ENCODE measurements at regions not wholly inside any gene's neighbourhood (a gene's known extent, or its start where the extent isn't known, plus 50 kb on each side); places are given as distances from the start of the nearest gene placed in this dataset.

GRCh38 chr2:379778-380177 lies 91.9 kb upstream of the ALKAL2 start (continued):
- no peak for TF ChIP-seq TAF1 (IDR thresholded peaks at IDR 0.05; ENCODE audit: borderline replicate concordance, low read depth, low read length)
- TF ChIP-seq IRF3 (IDR thresholded peaks at IDR 0.05; ENCODE audit: low read depth, low read length): no peak
- TF ChIP-seq RXRA (IDR thresholded peaks at IDR 0.05; ENCODE audit: borderline replicate concordance, low read depth): no peak

- ChIA-PET POLR2A (no interaction called here), CTCF (no interaction called here)
- H3K9ac ChIP-seq: no peak overlapping the region
- no peaks in the 10 kb centered on the region for H3F3A ChIP-seq (replicated peaks; ENCODE audit: insufficient read depth)
- TF ChIP-seq FOXJ3 (CRISPR knock-in tag; IDR thresholded peaks at IDR 0.05): no peak
- TF ChIP-seq JUND (IDR thresholded peaks at IDR 0.05): no peak
- no peak for TF ChIP-seq SMC3 (IDR thresholded peaks at IDR 0.05; ENCODE audit: low read depth, low read length)
- no peak for TF ChIP-seq NFIC (IDR thresholded peaks at IDR 0.05; ENCODE audit: borderline replicate concordance)
- TF ChIP-seq ZBTB33 (IDR thresholded peaks at IDR 0.05; ENCODE audit: borderline replicate concordance, low read depth): no peak
- TF ChIP-seq TEAD4 (IDR thresholded peaks at IDR 0.05; ENCODE audit: borderline replicate concordance, insufficient read depth): no peak
- TF ChIP-seq YY1 (IDR thresholded peaks at IDR 0.05; ENCODE audit: low read depth): no peak
- TF ChIP-seq RXRA (IDR thresholded peaks at IDR 0.05; ENCODE audit: borderline replicate concordance, low read depth): no peak
- TF ChIP-seq EP300 (IDR thresholded peaks at IDR 0.05; ENCODE audit: borderline replicate concordance in 1 of 2, low read depth in 1 of 2, low read length in 1 of 2): no peak
- TF ChIP-seq GABPA (IDR thresholded peaks at IDR 0.05; ENCODE audit: low read depth): no peak
- TF ChIP-seq POLR2AphosphoS5 (IDR thresholded peaks at IDR 0.05; ENCODE audit: low read depth, low read length): no peak
- TF ChIP-seq MXI1 (IDR thresholded peaks at IDR 0.05; ENCODE audit: low read depth, low read length): no peak
- no peak for TF ChIP-seq RAD21 (IDR thresholded peaks at IDR 0.05; ENCODE audit: low read length)
- no peak for TF ChIP-seq PBX3 (IDR thresholded peaks at IDR 0.05)
- TF ChIP-seq MAX (IDR thresholded peaks at IDR 0.05; ENCODE audit: low read depth): no peak
- no peak for TF ChIP-seq CTCF (IDR thresholded peaks at IDR 0.05)
- no peak for TF ChIP-seq FOSL2 (IDR thresholded peaks at IDR 0.05; ENCODE audit: borderline replicate concordance, low read depth)
- no peak for TF ChIP-seq TCF12 (IDR thresholded peaks at IDR 0.05)
- TF ChIP-seq RFX5 (IDR thresholded peaks at IDR 0.05; ENCODE audit: low read length): no peak
- no peak for TF ChIP-seq CHD2 (IDR thresholded peaks at IDR 0.05; ENCODE audit: low read length, partially characterized antibody)
- no peaks in the 10 kb centered on the region for H3K36me3 ChIP-seq (replicated peaks in 1 of 2; ENCODE audit: control insufficient read depth in 1 of 2, insufficient read depth in 2 of 2, low read length in 1 of 2)
- no peak overlapping the region for H3K4me2 ChIP-seq
- no peaks in the 10 kb centered on the region for H3K9me2 ChIP-seq
- H3K27ac ChIP-seq (ENCODE audit: low read depth in 2 of 2, low read length in 1 of 2): no peak overlapping the region
- no peaks in the 10 kb centered on the region; the same call in 1 of the 2 replicates for H3K9me3 ChIP-seq
- no peak overlapping the region for H2AFZ ChIP-seq (ENCODE audit: low read depth)
- H3K27me3 ChIP-seq (ENCODE audit: insufficient read depth): no peaks in the 10 kb centered on the region
- peaks cover 0 to 4% of the 10 kb centered on the region in 2 experiments; a peak in 1 of 4 replicates for H3K4me1 ChIP-seq (ENCODE audit: control insufficient read depth in 1 of 2, insufficient read depth in 2 of 2, low read depth in 1 of 2, low read length in 1 of 2)
- H3K4me3 ChIP-seq (ENCODE audit: low read depth in 2 of 2, low read length in 1 of 2): no peak overlapping the region
- no peaks in the 10 kb centered on the region for H3K79me2 ChIP-seq (ENCODE audit: insufficient read depth)
- no peaks in the 10 kb centered on the region for H4K20me1 ChIP-seq (ENCODE audit: insufficient read depth)
- no peak for DNase-seq
Observed at GRCh38 chr2:378364-378763, 90.5 kb upstream of the ALKAL2 start.
